Stimulated activated CD4-positive, alpha-beta T cell treated with anti-CD3 and anti-CD28 coated beads, Interleukin-4, amount 100 ng/mL, for 48 hours (primary cell): ENCODE measurements at regions not wholly inside any gene's neighbourhood (a gene's known extent, or its start where the extent isn't known, plus 50 kb on each side); places are given as distances from the start of the nearest gene placed in this dataset.
"Not testable (repeated sequence)": the region's sequence is repeated elsewhere in the genome, so short reads cannot be mapped to it uniquely, and the experiment has no call there.

ENCODE experiments used
- DNase-seq, 2 donors: peaks; one replicate each; pipeline ENCODE4 v3.0.0-alpha.2; 2020; ENCODE audit warnings: low read depth in 2 of 2

GRCh38 chrX:8025705-8026104 lies 98.5 kb upstream of the PNPLA4 start:
- DNase-seq = no peak

DNA sequence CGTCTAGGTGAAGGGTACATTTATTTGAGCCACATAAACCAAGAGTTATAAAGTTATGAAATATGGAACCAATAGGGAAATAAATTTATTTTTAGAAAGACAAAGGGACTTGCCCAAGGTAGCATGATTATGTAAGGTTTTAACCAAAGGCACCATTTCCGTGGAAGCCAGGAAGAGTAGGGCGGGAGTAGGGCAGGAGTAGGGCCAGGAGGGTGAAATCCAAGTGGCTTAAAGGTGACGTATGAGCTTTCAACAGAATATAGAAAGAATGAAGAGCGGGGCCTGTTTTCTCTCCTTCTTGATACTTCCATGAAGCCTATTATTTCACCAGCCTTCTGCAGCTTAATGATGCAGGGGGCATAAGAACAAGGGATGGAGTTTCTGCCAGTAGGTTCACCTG lies 91.7 kb upstream of the PNPLA4 start:
- no peak for DNase-seq

GRCh38 chrX:8010105-8010504 lies 82.9 kb upstream of the PNPLA4 start:
- no peak for DNase-seq

GRCh38 chrX:8005678-8006347 lies 78.6 kb upstream of the PNPLA4 start:
- DNase-seq = no peak

DNA sequence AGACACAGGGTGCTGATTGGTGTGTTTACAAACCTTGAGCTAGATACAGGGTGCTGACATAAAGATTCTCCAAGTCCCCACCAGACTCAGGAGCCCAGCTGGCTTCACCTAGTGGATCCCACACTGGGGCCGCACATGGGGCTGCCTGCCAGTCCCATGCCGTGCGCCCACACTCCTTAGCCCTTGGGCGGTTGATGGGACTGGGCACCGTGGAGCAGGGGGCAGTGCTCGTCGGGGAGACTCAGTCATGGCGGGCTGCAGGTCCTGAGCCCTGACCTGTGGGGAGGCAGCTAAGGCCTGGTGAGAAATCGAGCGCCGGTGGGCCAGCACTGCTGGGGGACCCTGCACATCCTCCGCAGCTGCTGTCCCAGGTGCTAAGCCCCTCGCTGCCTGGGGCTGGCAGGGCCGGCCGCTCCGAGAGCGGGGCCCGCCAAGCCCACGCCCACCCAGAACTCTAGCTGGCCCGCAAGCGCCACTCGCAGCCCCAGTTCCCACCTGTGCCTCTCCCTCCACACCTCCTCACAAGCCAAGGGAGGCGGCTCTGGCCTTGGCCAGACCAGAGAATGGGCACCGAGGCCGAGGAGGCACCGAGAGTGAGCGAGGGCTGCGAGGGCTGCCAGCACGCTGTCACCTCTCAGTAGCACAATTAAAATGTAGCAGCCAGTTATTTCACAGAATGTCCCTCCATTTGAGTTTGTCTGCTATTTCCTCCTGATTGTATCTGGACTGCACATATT lies 76.1 kb upstream of the PNPLA4 start:
- no peak for DNase-seq

DNA sequence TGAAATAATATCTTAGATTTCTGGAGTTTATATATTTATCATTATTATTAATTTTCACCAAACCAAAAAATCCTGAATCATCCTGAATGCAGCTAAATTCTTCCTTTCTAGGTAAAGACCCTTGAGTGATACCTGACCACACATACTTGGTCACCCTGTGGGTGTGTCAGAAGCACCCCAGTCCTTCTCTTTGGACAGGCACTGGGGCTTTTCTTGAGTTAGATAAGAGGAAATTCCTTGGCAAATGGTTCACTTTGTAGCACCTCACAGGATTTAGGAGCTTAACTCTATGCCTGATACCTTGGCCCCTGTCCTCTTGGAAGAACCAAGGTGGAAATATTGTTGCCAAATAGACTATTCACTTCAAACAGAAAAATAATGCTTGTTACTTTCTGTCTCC lies 69.6 kb upstream of the PNPLA4 start:
- no peak for DNase-seq

GRCh38 chrX:7996414-7996813 lies 69.2 kb upstream of the PNPLA4 start:
- peak; percentile 0 to 1 for DNase-seq

DNA sequence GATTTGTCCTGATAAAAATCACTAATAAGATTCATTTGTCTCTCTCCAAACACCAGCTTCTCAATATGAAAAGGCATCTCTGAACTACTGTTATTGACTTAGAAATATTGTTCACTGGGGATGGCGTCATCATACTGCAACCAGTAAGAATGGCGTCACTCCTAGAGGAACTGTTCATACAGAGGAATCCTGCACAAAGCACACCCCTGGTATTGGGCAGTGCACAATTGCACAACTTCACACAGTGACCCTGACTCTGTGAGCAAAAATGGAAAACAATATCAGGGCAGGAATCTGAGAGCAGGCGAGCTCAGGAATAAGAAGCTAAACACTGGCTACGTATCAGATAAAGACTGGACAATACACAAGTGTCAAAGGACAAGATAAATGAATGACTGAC lies 66.7 kb upstream of the PNPLA4 start:
- no peak for DNase-seq

GRCh38 chrX:7988013-7988759 lies 61.0 kb upstream of the PNPLA4 start:
- not testable (repeated sequence) for DNase-seq

- no peak for DNase-seq
Measured at GRCh38 chrX:7987160-7988012, 60.2 kb upstream of the PNPLA4 start.

DNA sequence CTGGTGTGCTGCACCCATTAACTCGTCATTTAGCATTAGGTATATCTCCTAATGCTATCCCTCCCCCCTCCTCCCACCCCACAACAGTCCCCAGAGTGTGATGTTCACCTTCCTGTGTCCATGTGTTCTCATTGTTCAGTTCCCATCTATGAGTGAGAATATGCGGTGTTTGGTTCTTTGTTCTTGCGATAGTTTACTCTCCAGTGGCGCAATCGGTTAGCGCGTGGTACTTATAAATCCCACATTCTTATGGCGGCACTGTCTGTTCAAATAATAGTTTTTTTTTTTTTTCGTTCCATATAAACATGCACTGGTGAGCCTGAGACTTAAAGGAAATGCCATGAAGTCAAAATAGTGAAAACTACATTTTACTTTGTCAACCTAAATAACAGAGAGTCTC lies 59.5 kb upstream of the PNPLA4 start:
- DNase-seq = not testable (repeated sequence)

GRCh38 chrX:7985568-7985967 lies 58.4 kb upstream of the PNPLA4 start:
- no peak for DNase-seq

DNA sequence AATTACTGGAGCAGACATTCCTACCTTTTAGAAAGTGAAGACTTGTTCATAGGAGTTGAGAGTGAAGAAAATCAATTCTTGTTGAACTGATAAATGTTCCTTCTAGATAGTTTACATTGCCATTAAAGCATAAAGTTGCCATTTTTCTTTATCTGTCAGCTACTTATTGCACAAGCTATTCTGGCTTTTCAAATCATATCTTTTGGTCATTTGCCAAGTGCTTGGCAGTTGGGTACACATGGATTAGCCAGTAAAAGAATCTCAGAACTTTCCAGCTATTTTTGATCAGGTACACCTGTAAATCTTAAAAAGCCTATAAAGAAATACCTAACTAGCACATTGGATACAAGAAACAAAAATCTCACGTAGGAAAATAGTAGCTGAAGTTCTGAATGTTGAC lies 56.4 kb upstream of the PNPLA4 start:
- DNase-seq = no peak
